Erythroblast (primary cell): ENCODE measurements at regions not wholly inside any gene's neighbourhood (a gene's known extent, or its start where the extent isn't known, plus 50 kb on each side); places are given as distances from the start of the nearest gene placed in this dataset.

Experiments used
- GATA1 ChIP-seq: IDR thresholded peaks from 2 replicates; pipeline ENCODE4 v1.6.1; 2011; ENCODE audit warnings: low read depth, mild to moderate bottlenecking, control low read depth, low read length, moderate library complexity
- POLR2A ChIP-seq: IDR thresholded peaks from 2 replicates; pipeline ENCODE4 v1.6.1; 2011; ENCODE audit warnings: mild to moderate bottlenecking, low read length

DNA sequence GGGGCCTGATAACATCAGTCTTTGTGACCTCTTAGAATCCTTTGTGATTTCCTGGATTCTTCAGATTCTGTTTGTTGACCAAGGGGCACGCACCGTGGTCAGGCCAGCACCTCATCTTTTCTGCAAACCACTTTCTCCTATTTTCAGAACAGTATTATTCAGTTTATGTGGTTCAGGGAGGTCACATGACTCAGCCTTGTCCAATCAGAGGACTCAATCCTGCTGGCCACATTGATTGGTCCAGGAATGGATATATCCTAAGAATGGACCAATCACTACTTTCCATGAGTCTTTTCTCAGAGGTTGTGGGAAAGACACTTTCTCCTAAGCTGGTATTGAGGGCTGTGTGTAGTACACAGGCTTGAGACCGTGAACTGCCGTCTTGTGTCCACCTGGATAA, 123.1 kb upstream of the EEF2KMT start:
- no peak for TF ChIP-seq POLR2A
- TF ChIP-seq GATA1, result no peak
